ENCODE measurements at regions not wholly inside any gene's neighbourhood (a gene's known extent, or its start where the extent isn't known, plus 50 kb on each side); places are given as distances from the start of the nearest gene placed in this dataset.
"Not testable (repeated sequence)": the region's sequence is repeated elsewhere in the genome, so short reads cannot be mapped to it uniquely, and the experiment has no call there.

DNA sequence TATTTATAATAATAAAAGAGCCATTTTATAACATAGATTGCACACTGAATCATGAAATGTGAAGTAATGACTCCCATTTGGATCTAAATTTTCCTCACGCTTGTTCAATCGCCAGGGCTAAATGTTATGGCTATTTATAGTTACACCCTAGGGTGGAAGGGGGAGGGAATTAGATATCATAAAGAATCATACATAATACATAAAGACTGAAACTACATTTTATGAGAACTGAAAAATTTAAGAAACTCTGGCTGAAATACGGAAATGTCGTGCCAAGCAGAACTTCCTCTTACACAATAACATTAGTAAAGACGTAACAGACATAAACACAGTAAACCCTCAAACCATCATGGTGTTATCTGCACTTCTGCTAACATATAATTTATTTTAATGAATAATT is 327.5 kb upstream of the PHF14 start:
- no peaks in the 10 kb centered on the region for H3K27me3 ChIP-seq (ENCODE audit: insufficient read depth, low read length)
- H3K4me3 ChIP-seq (ENCODE audit: insufficient read depth, low read depth, low read length): no peak overlapping the region
- no peak for TF ChIP-seq EZH2 (IDR thresholded peaks at IDR 0.05; ENCODE audit: insufficient read depth, low read length)
- TF ChIP-seq, protein P1, sequence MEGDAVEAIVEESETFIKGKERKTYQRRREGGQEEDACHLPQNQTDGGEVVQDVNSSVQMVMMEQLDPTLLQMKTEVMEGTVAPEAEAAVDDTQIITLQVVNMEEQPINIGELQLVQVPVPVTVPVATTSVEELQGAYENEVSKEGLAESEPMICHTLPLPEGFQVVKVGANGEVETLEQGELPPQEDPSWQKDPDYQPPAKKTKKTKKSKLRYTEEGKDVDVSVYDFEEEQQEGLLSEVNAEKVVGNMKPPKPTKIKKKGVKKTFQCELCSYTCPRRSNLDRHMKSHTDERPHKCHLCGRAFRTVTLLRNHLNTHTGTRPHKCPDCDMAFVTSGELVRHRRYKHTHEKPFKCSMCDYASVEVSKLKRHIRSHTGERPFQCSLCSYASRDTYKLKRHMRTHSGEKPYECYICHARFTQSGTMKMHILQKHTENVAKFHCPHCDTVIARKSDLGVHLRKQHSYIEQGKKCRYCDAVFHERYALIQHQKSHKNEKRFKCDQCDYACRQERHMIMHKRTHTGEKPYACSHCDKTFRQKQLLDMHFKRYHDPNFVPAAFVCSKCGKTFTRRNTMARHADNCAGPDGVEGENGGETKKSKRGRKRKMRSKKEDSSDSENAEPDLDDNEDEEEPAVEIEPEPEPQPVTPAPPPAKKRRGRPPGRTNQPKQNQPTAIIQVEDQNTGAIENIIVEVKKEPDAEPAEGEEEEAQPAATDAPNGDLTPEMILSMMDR (IDR thresholded peaks at IDR 0.05; ENCODE audit: insufficient read depth, low read depth, low read length): no peak
- H3K79me2 ChIP-seq (ENCODE audit: insufficient read depth, low read length): no peaks in the 10 kb centered on the region
- no peak overlapping the region for H3K4me2 ChIP-seq (ENCODE audit: low read length)
- H3K9me3 ChIP-seq (ENCODE audit: insufficient read depth, low read depth, low read length): no peaks in the 10 kb centered on the region
- Mint-ChIP-seq H3K4me1 (ENCODE audit: low read depth, unreplicated experiment) (no peaks in the 10 kb centered on the region), H3K27ac (ENCODE audit: unreplicated experiment) (no peak overlapping the region), H3K27me3 (ENCODE audit: low read depth, unreplicated experiment) (no peaks in the 10 kb centered on the region), H3K36me3 (ENCODE audit: low read depth, unreplicated experiment) (no peaks in the 10 kb centered on the region), H3K4me3 (ENCODE audit: unreplicated experiment) (no peak overlapping the region), H3K9me3 (ENCODE audit: unreplicated experiment) (no peaks in the 10 kb centered on the region)
- no peaks in the 10 kb centered on the region for H3K4me1 ChIP-seq (ENCODE audit: insufficient read depth, low read length)
- no peak overlapping the region for H3K27ac ChIP-seq (ENCODE audit: low read depth, low read length)
- H3K9ac ChIP-seq (ENCODE audit: low read length): no peak overlapping the region
- FAIRE-seq (no peak), DNase-seq (ENCODE audit: low read depth) (no peak)
- H2AFZ ChIP-seq (ENCODE audit: low read depth, low read length): no peak overlapping the region
- H4K20me1 ChIP-seq (ENCODE audit: insufficient read depth, low read length): no peaks in the 10 kb centered on the region
- no peaks in the 10 kb centered on the region for H3K36me3 ChIP-seq (ENCODE audit: insufficient read depth, low read length)

DNA sequence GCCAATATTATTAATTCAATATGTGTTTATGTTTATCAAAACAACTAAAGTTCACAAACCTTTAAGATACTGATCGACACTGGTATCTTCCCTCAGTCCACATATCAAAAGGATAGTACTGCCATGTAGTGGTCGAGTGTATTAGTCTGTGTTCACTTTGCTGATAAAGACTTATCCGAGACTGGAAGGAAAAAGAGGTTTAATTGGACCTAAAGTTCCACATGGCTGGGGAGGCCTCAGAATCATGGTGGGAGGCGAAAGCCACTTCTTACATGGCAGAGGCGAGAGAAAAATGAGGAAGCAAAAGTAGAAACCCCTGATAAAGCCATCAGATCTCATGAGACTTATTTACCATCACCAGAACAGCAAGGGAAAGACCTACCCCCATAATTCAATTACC is 325.4 kb upstream of the PHF14 start:
- H3K27ac ChIP-seq (ENCODE audit: low read depth, low read length): no peak overlapping the region
- DNase-seq (ENCODE audit: low read depth) (no peak), FAIRE-seq (no peak)
- H3K4me3 ChIP-seq (ENCODE audit: insufficient read depth, low read depth, low read length): no peak overlapping the region
- H3K27ac Mint-ChIP-seq (ENCODE audit: unreplicated experiment): no peak overlapping the region
- H4K20me1 ChIP-seq (ENCODE audit: insufficient read depth, low read length): no peaks in the 10 kb centered on the region
- H3K9ac ChIP-seq (ENCODE audit: low read length): no peak overlapping the region
- peaks cover 3% of the 10 kb centered on the region for H3K9me3 ChIP-seq (ENCODE audit: insufficient read depth, low read depth, low read length)
- no peak overlapping the region for H3K4me3 Mint-ChIP-seq (ENCODE audit: unreplicated experiment)
- H3K9me3 Mint-ChIP-seq (ENCODE audit: unreplicated experiment): no peaks in the 10 kb centered on the region
- H3K27me3 Mint-ChIP-seq (ENCODE audit: low read depth, unreplicated experiment): no peaks in the 10 kb centered on the region
- H2AFZ ChIP-seq (ENCODE audit: low read depth, low read length): no peak overlapping the region
- no peaks in the 10 kb centered on the region for H3K36me3 ChIP-seq (ENCODE audit: insufficient read depth, low read length)
- H3K27me3 ChIP-seq (ENCODE audit: insufficient read depth, low read length): no peaks in the 10 kb centered on the region
- no peak overlapping the region for H3K4me2 ChIP-seq (ENCODE audit: low read length)
- H3K4me1 ChIP-seq (ENCODE audit: insufficient read depth, low read length): no peaks in the 10 kb centered on the region
- H3K36me3 Mint-ChIP-seq (ENCODE audit: low read depth, unreplicated experiment): no peaks in the 10 kb centered on the region
- TF ChIP-seq, protein P1 (IDR thresholded peaks at IDR 0.05; ENCODE audit: insufficient read depth, low read depth, low read length): no peak
- no peak for TF ChIP-seq EZH2 (IDR thresholded peaks at IDR 0.05; ENCODE audit: insufficient read depth, low read length)
- no peaks in the 10 kb centered on the region for H3K4me1 Mint-ChIP-seq (ENCODE audit: low read depth, unreplicated experiment)
- no peaks in the 10 kb centered on the region for H3K79me2 ChIP-seq (ENCODE audit: insufficient read depth, low read length)

DNA sequence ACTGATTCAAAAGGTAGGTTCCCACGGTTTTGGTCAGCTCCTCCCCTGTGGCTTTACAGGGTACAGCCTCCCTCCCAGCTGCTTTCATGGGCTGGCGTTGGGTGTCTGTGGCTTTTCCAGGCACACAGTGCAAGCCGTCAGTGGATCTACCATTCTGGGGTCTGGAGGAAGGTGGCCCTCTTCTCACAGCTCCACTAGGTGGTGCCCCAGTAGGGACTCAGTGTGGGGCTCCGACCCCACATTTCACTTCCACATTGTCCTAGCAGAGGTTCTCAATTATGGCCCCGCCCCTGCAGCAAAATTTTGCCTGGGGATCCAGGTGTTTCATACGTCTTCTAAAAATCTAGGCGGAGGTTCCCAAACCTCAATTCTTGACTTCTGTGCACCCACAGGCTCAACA is 324.6 kb upstream of the PHF14 start:
- not testable (repeated sequence) for H3K36me3 ChIP-seq (ENCODE audit: insufficient read depth, low read length); H4K20me1 ChIP-seq (ENCODE audit: insufficient read depth, low read length); H3K27ac ChIP-seq (ENCODE audit: low read depth, low read length); H3K27me3 ChIP-seq (ENCODE audit: insufficient read depth, low read length); H3K4me1 ChIP-seq (ENCODE audit: insufficient read depth, low read length); H3K27me3 Mint-ChIP-seq (ENCODE audit: low read depth, unreplicated experiment); H3K9me3 ChIP-seq (ENCODE audit: insufficient read depth, low read depth, low read length); H3K9ac ChIP-seq (ENCODE audit: low read length); H3K4me2 ChIP-seq (ENCODE audit: low read length); FAIRE-seq; H3K79me2 ChIP-seq (ENCODE audit: insufficient read depth, low read length); H3K27ac Mint-ChIP-seq (ENCODE audit: unreplicated experiment); H3K4me3 Mint-ChIP-seq (ENCODE audit: unreplicated experiment); H3K4me3 ChIP-seq (ENCODE audit: insufficient read depth, low read depth, low read length); H3K9me3 Mint-ChIP-seq (ENCODE audit: unreplicated experiment); H2AFZ ChIP-seq (ENCODE audit: low read depth, low read length); H3K4me1 Mint-ChIP-seq (ENCODE audit: low read depth, unreplicated experiment); DNase-seq (ENCODE audit: low read depth); H3K36me3 Mint-ChIP-seq (ENCODE audit: low read depth, unreplicated experiment)

Measured in astrocyte (in vitro differentiated cells and primary cell).